ENCODE measurements at regions not wholly inside any gene's neighbourhood (a gene's known extent, or its start where the extent isn't known, plus 50 kb on each side); places are given as distances from the start of the nearest gene placed in this dataset.
"Not testable (repeated sequence)": the region's sequence is repeated elsewhere in the genome, so short reads cannot be mapped to it uniquely, and the experiment has no call there.

GRCh38 chr14:105982664-105983063 is 456.3 kb downstream of the TMEM121 start:
- DNase-seq (ENCODE audit: low spot score in 2 of 2) = no peak
- WGBS = 91% methylated on average over 6 of the region's 8 CpGs
- TF ChIP-seq POLR2AphosphoS5 (IDR thresholded peaks at IDR 0.05) (no peak), POLR2A (IDR thresholded peaks at IDR 0.05) (no peak), EP300 (IDR thresholded peaks at IDR 0.05) (no peak), CTCF (IDR thresholded peaks at IDR 0.05) (no peak)

GRCh38 chr14:105986894-105987284 is 460.5 kb downstream of the TMEM121 start:
- H3K27ac ChIP-seq = no peak overlapping the region
- no peaks in the 10 kb centered on the region for H3K9me3 ChIP-seq
- TF ChIP-seq POLR2A (IDR thresholded peaks at IDR 0.05) (no peak), POLR2AphosphoS5 (IDR thresholded peaks at IDR 0.05) (no peak)
- H3K27me3 ChIP-seq = no peaks in the 10 kb centered on the region
- DNase-seq (ENCODE audit: low spot score in 2 of 2) = no peak
- WGBS = 100% methylated on average over 2 of the region's 2 CpGs
- H3K4me1 ChIP-seq = no peaks in the 10 kb centered on the region
- H3K4me3 ChIP-seq = no peak overlapping the region
- no peaks in the 10 kb centered on the region for H3K36me3 ChIP-seq

More at GRCh38 chr14:105982664-105983063, 456.3 kb downstream of the TMEM121 start:
- no peaks in the 10 kb centered on the region for H3K4me1 ChIP-seq
- H3K9me3 ChIP-seq = no peaks in the 10 kb centered on the region
- H3K4me3 ChIP-seq = no peak overlapping the region
- no peaks in the 10 kb centered on the region for H3K36me3 ChIP-seq
- H3K27me3 ChIP-seq = no peaks in the 10 kb centered on the region
- H3K27ac ChIP-seq = no peak overlapping the region

GRCh38 chr14:105987563-105987962 is 461.2 kb downstream of the TMEM121 start:
- no peak overlapping the region for H3K4me3 ChIP-seq
- no peak for TF ChIP-seq EP300 (IDR thresholded peaks at IDR 0.05)
- TF ChIP-seq POLR2A (IDR thresholded peaks at IDR 0.05) = no peak
- TF ChIP-seq CTCF (IDR thresholded peaks at IDR 0.05) = no peak
- TF ChIP-seq POLR2AphosphoS5 (IDR thresholded peaks at IDR 0.05) = no peak
- H3K27me3 ChIP-seq = no peaks in the 10 kb centered on the region
- no peaks in the 10 kb centered on the region for H3K36me3 ChIP-seq
- no peaks in the 10 kb centered on the region for H3K4me1 ChIP-seq
- 70% methylated on average over 4 of the region's 4 CpGs for WGBS
- no peak for DNase-seq (ENCODE audit: low spot score in 2 of 2)
- H3K27ac ChIP-seq = no peak overlapping the region
- H3K9me3 ChIP-seq = no peaks in the 10 kb centered on the region

GRCh38 chr14:105989566-105990302 is 463.4 kb downstream of the TMEM121 start:
- 77% methylated on average over 2 of the region's 2 CpGs for WGBS
- Histone ChIP-seq H3K27ac (no peak overlapping the region), H3K36me3 (no peaks in the 10 kb centered on the region), H3K4me1 (no peaks in the 10 kb centered on the region), H3K4me3 (no peak overlapping the region), H3K9me3 (no peaks in the 10 kb centered on the region), H3K27me3 (no peaks in the 10 kb centered on the region)
- DNase-seq (ENCODE audit: low spot score in 2 of 2) = no peak
- no peak for TF ChIP-seq CTCF (IDR thresholded peaks at IDR 0.05)
- no peak for TF ChIP-seq POLR2A (IDR thresholded peaks at IDR 0.05)
- no peak for TF ChIP-seq POLR2AphosphoS5 (IDR thresholded peaks at IDR 0.05)
- no peak for TF ChIP-seq EP300 (IDR thresholded peaks at IDR 0.05)

GRCh38 chr14:105991677-105992076 is 465.3 kb downstream of the TMEM121 start:
- H3K36me3 ChIP-seq; DNase-seq (ENCODE audit: low spot score in 2 of 2); H3K4me3 ChIP-seq; H3K27ac ChIP-seq; H3K27me3 ChIP-seq; H3K4me1 ChIP-seq; H3K9me3 ChIP-seq: not testable (repeated sequence)
- 18% methylated on average over 5 of the region's 5 CpGs for WGBS

GRCh38 chr14:105993814-105994213 is 467.4 kb downstream of the TMEM121 start:
- TF ChIP-seq POLR2AphosphoS5 (IDR thresholded peaks at IDR 0.05) = no peak
- no peak for TF ChIP-seq POLR2A (IDR thresholded peaks at IDR 0.05)
- no peak for TF ChIP-seq CTCF (IDR thresholded peaks at IDR 0.05)
- no peak for TF ChIP-seq EP300 (IDR thresholded peaks at IDR 0.05)
- WGBS = 83% methylated on average over 8 of the region's 8 CpGs
- H3K9me3 ChIP-seq = no peaks in the 10 kb centered on the region
- no peaks in the 10 kb centered on the region for H3K27me3 ChIP-seq
- no peak overlapping the region for H3K27ac ChIP-seq
- H3K36me3 ChIP-seq = no peaks in the 10 kb centered on the region
- no peaks in the 10 kb centered on the region for H3K4me1 ChIP-seq
- DNase-seq (ENCODE audit: low spot score in 2 of 2) = no peak
- no peak overlapping the region for H3K4me3 ChIP-seq

GRCh38 chr14:105995011-105995710 is 468.8 kb downstream of the TMEM121 start:
- not testable (repeated sequence) for H3K27ac ChIP-seq; H3K36me3 ChIP-seq; H3K27me3 ChIP-seq; H3K4me1 ChIP-seq; H3K4me3 ChIP-seq; DNase-seq (ENCODE audit: low spot score in 2 of 2); H3K9me3 ChIP-seq
- 50% methylated on average over 3 of the region's 4 CpGs for WGBS

GRCh38 chr14:105998597-105998996 is 472.2 kb downstream of the TMEM121 start:
- H3K4me3 ChIP-seq, H3K9me3 ChIP-seq: not testable (repeated sequence)
- WGBS = 85% methylated on average over 1 of the region's 1 CpG

More at GRCh38 chr14:105998597-105998996, 472.2 kb downstream of the TMEM121 start:
- not testable (repeated sequence) for DNase-seq (ENCODE audit: low spot score in 2 of 2); H3K27me3 ChIP-seq; H3K4me1 ChIP-seq; H3K36me3 ChIP-seq; H3K27ac ChIP-seq
